Body of pancreas (tissue), 4 donors: ENCODE measurements at regions not wholly inside any gene's neighbourhood (a gene's known extent, or its start where the extent isn't known, plus 50 kb on each side); places are given as distances from the start of the nearest gene placed in this dataset.
"Not testable (repeated sequence)": the region's sequence is repeated elsewhere in the genome, so short reads cannot be mapped to it uniquely, and the experiment has no call there.

Source experiments
- ATAC-seq: fragments of 150-250 bp; one replicate; pipeline ENCODE4 v1.9.1; 2016
- DNase-seq, 4 donors: peaks; one replicate each; pipeline ENCODE4 v3.0.0-alpha.2; 2019
- H3K27ac ChIP-seq, 4 donors: fragments of 200-600 bp; sonication (generic); 1 replicate in 3 of 4; 2 replicates in 1 of 4; pipeline versions ENCODE4 v1.5.1 to v1.6.1; 2016 to 2019; ENCODE audit warnings: mild to moderate bottlenecking in 1 of 4, mixed read lengths in 1 of 4, moderate library complexity in 1 of 4
- H3K27me3 ChIP-seq, 2 donors: fragments of 200-600 bp; sonication (generic); one replicate each; pipeline ENCODE4 v1.6.0; 2016; ENCODE audit warnings: mild to moderate bottlenecking in 1 of 2
- H3K36me3 ChIP-seq, 2 donors: fragments of 200-600 bp; sonication (generic); replicated peaks in 1 of 2; 2 replicates each; pipeline ENCODE4 v1.5.1; 2016; ENCODE audit warnings: low read depth in 2 of 2; ENCODE audit not compliant: insufficient read depth in 1 of 2
- H3K4me1 ChIP-seq: fragments of 200-600 bp; sonication (generic); one replicate; pipeline ENCODE4 v1.6.0; 2016
- H3K4me3 ChIP-seq, 2 donors: fragments of 200-600 bp; sonication (generic); 1 replicate in 1 of 2; 2 replicates in 1 of 2; pipeline ENCODE4 v1.5.1; 2016 to 2019
- H3K9me3 ChIP-seq, 3 donors: fragments of 200-600 bp; sonication (generic); 1 replicate in 2 of 3; 2 replicates in 1 of 3; pipeline ENCODE4 v1.5.1; 2016
- POLR2A ChIP-seq, 3 donors: fragments of 450-650 bp; IDR thresholded peaks; one replicate each; pipeline ENCODE4 v1.6.1; 2016; ENCODE audit warnings: antibody characterized with exemption in 3 of 3, mild to moderate bottlenecking in 2 of 3
- WGBS, 2 donors: methylation state at CpG; one replicate each; pipeline ENCODE4 v1.1.5; 2017; 5-methylcytosine and 5-hydroxymethylcytosine counted together
- intact Hi-C: fragments of 100-400 bp; cut with DNase I; formaldehyde crosslinking; loops from one replicate; pipeline ENCODE4 v1.15.1; 2023
- TF ChIP-seq, protein P1 (sequence below), 7 experiments: fragments of 450-650 bp in 4 of 7; fragments of 200-600 bp in 3 of 7; sonication (generic) in 3 of 7; IDR thresholded peaks; one replicate each; pipeline ENCODE4 v1.5.1; 2016 to 2019; ENCODE audit warnings: antibody characterized with exemption in 7 of 7

DNA sequence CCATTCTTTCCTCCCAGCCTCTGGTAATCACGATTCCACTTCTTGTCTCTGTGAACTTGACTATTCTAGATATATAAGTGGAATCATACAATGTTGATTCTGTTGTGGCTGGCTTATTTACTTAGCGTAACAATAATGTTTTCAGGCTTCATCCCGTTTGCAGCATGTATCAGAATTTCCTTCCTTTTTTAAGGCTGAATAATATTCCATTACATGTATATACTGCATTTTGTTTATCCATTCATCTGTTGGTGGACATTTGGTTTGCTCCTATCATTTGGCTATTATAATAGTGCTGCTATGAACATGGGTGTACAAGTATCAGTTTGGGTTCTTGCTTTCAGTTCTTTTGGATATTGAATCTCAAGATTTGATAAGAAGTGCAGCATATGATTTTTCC is 239.7 kb upstream of the ZNF608 start:
- ATAC-seq (no peak), DNase-seq (no peak)
- intact Hi-C loops = no loop called here
- Histone ChIP-seq H3K27ac (no peak overlapping the region), H3K9me3 (no peaks in the 10 kb centered on the region), H3K4me1 (peaks cover 14% of the 10 kb centered on the region), H3K36me3 (no peaks in the 10 kb centered on the region), H3K4me3 (no peak overlapping the region), H3K27me3 (no peaks in the 10 kb centered on the region)
- WGBS, 2 donors = 83 to 86% methylated on average over 3 of the region's 3 CpGs
- TF ChIP-seq, protein P1, sequence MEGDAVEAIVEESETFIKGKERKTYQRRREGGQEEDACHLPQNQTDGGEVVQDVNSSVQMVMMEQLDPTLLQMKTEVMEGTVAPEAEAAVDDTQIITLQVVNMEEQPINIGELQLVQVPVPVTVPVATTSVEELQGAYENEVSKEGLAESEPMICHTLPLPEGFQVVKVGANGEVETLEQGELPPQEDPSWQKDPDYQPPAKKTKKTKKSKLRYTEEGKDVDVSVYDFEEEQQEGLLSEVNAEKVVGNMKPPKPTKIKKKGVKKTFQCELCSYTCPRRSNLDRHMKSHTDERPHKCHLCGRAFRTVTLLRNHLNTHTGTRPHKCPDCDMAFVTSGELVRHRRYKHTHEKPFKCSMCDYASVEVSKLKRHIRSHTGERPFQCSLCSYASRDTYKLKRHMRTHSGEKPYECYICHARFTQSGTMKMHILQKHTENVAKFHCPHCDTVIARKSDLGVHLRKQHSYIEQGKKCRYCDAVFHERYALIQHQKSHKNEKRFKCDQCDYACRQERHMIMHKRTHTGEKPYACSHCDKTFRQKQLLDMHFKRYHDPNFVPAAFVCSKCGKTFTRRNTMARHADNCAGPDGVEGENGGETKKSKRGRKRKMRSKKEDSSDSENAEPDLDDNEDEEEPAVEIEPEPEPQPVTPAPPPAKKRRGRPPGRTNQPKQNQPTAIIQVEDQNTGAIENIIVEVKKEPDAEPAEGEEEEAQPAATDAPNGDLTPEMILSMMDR (IDR thresholded peaks at IDR 0.05) = no peak
- no peak for TF ChIP-seq POLR2A (IDR thresholded peaks at IDR 0.05)

DNA sequence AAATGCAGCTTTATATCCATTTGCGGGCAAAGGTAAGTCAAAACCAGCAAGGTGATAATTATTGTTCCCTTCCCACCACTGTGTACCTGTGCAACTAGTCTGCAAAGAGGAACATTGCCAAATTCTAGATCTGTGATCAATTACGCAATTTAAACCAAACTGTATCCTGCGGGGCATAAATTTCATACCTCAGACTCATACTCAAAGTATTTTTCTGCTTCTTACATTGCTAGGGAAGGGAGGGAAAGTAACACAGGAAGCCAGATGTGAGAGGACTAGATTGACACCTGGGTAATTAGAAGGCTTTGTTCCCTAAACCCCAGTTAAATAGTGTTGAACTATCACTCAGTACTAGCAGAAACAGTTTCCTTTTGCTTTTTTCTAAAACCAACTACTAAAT is 240.2 kb upstream of the ZNF608 start:
- Histone ChIP-seq H3K27ac (no peak overlapping the region), H3K4me1 (peaks cover 9% of the 10 kb centered on the region), H3K36me3 (no peaks in the 10 kb centered on the region), H3K27me3 (no peaks in the 10 kb centered on the region), H3K4me3 (no peak overlapping the region), H3K9me3 (no peaks in the 10 kb centered on the region)
- DNase-seq = no peak
- no peak for ATAC-seq
- intact Hi-C loops = no loop called here
- WGBS, 2 donors = 71 to 76% methylated on average over 3 of the region's 3 CpGs
- no peak for TF ChIP-seq POLR2A (IDR thresholded peaks at IDR 0.05)
- TF ChIP-seq, protein P1 (IDR thresholded peaks at IDR 0.05) = no peak

DNA sequence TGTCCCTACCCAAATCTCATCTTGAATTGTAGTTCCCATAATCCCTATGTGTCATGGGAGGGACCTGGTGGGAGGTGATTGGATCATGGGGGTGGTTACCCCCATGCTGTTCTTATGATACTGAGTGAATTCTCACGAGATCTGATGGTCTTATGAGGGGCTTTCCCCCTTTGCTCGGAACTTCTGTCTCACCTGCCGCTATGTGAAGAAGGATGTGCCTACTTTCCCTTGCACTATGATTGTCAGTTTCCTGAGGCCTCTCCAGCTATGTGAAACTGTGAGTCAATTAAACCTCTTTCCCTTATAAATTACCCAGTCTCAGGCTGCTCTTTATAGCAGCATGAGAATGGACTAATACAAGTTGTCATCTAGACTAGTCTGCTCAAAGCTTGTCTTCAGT is 241.3 kb upstream of the ZNF608 start:
- H3K27ac ChIP-seq, DNase-seq, ATAC-seq, intact Hi-C loops, H3K4me3 ChIP-seq, H3K4me1 ChIP-seq, H3K9me3 ChIP-seq, H3K36me3 ChIP-seq, H3K27me3 ChIP-seq: not testable (repeated sequence)
- WGBS, 2 donors = 91 to 93% methylated on average over 3 of the region's 3 CpGs

DNA sequence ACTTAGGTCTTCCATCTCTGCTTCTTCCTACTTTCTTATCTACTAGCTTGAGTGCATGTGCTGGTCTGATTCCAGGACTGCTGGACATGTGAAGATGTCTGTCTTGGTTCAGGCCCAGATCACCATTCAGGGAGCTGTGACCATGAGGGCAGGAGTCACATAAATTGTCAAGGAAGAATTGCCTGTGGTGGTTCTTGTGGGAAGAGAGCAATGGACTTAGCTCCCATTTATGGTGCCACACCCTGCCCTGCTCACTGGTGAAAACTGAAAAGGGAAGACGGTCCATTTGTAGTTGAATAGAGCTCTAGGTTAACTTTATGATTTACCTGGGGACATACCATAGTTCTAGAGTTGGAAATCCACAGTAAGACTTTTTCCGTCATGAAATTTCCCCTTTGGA is 244.3 kb upstream of the ZNF608 start:
- no peaks in the 10 kb centered on the region for H3K4me1 ChIP-seq
- H3K4me3 ChIP-seq = no peak overlapping the region
- no peak overlapping the region for H3K27ac ChIP-seq
- TF ChIP-seq, protein P1 (IDR thresholded peaks at IDR 0.05) = no peak
- no peak for TF ChIP-seq POLR2A (IDR thresholded peaks at IDR 0.05)
- H3K27me3 ChIP-seq = no peaks in the 10 kb centered on the region
- ATAC-seq (no peak), DNase-seq (no peak)
- no peaks in the 10 kb centered on the region for H3K9me3 ChIP-seq
- no peaks in the 10 kb centered on the region for H3K36me3 ChIP-seq
- 93 to 95% methylated on average over 2 of the region's 2 CpGs for WGBS, 2 donors
- intact Hi-C loops = no loop called here

DNA sequence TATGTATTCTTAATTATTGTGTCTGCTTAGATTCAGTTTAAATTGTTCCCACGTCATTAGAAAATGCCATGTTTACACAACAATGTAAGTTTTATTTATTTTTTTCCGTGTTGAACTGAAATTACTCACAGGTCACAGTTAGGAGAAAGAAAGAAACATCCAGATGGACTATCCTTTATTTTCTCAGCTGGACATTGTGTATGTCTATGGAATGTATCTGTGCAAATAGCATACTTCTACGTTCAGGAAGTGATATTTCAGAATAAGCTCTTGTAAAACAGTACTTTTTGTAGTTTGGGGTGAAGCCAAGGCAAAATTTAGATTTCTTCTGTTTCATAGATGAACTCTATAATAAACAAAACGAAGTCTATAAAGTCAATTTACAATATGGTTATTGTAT is 249.0 kb upstream of the ZNF608 start:
- Histone ChIP-seq H3K4me1 (peaks cover 6% of the 10 kb centered on the region), H3K9me3 (no peaks in the 10 kb centered on the region), H3K27ac (no peak overlapping the region), H3K27me3 (no peaks in the 10 kb centered on the region), H3K4me3 (no peak overlapping the region), H3K36me3 (no peaks in the 10 kb centered on the region)
- ATAC-seq (no peak), DNase-seq (no peak)
- no peak for TF ChIP-seq POLR2A (IDR thresholded peaks at IDR 0.05)
- TF ChIP-seq, protein P1 (IDR thresholded peaks at IDR 0.05) = no peak
- 52% methylated on average over 4 of the region's 4 CpGs for WGBS, 2 donors
- intact Hi-C loops = no loop called here
